ENCODE measurements at regions not wholly inside any gene's neighbourhood (a gene's known extent, or its start where the extent isn't known, plus 50 kb on each side); places are given as distances from the start of the nearest gene placed in this dataset.

DNA sequence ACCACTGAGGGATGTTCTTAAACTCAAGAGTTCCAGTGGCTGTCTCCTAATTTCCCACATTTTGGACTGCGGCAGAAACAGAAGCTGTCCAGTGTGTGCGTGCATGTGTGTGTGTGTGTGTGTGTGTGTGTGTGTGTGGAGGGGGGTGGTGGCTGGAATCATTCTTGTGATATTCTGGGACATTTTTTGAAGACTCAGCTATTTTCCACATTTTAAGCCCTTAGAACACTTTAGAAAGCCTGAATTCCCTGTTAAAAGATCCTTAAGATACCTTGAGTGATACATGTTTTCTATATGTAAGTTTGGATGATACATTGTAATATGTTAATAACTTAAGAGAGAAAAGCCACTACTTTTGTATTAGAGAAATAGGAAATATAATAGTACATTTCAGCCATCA, 636.4 kb downstream of the PLPP3 start (continued):
- TF ChIP-seq, protein P1, sequence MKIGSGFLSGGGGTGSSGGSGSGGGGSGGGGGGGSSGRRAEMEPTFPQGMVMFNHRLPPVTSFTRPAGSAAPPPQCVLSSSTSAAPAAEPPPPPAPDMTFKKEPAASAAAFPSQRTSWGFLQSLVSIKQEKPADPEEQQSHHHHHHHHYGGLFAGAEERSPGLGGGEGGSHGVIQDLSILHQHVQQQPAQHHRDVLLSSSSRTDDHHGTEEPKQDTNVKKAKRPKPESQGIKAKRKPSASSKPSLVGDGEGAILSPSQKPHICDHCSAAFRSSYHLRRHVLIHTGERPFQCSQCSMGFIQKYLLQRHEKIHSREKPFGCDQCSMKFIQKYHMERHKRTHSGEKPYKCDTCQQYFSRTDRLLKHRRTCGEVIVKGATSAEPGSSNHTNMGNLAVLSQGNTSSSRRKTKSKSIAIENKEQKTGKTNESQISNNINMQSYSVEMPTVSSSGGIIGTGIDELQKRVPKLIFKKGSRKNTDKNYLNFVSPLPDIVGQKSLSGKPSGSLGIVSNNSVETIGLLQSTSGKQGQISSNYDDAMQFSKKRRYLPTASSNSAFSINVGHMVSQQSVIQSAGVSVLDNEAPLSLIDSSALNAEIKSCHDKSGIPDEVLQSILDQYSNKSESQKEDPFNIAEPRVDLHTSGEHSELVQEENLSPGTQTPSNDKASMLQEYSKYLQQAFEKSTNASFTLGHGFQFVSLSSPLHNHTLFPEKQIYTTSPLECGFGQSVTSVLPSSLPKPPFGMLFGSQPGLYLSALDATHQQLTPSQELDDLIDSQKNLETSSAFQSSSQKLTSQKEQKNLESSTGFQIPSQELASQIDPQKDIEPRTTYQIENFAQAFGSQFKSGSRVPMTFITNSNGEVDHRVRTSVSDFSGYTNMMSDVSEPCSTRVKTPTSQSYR (CRISPR knock-in tag; IDR thresholded peaks at IDR 0.05), result no peak
- TF ChIP-seq SOX15 (CRISPR knock-in tag; IDR thresholded peaks at IDR 0.05) (no peak), ZNF219 (CRISPR knock-in tag; IDR thresholded peaks at IDR 0.05; ENCODE audit: borderline replicate concordance) (no peak)

DNA sequence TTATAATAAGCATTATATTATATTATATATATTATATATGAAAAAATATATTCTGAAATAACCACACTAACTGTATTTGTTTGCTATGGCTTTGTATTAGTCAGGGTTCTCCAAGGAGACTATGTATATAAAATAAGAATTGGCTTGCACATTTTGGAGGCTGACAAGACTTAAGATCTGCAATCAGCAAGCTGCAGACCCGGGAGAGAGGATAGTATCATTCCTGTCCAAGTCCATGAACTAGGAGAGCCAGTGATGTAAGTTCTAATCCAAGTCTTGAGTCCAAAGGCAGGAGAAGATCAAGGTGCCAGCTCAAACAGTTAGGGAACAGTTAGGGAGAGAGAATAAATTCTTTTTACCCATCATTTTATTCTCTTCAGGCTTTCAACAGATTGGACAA, 639.5 kb downstream of the PLPP3 start:
- H3K4me3 Mint-ChIP-seq, result no peak overlapping the region
- H3K27me3 Mint-ChIP-seq (ENCODE audit: low read depth), result peaks cover 1% of the 10 kb centered on the region; the same call in 1 of the 2 replicates
- ChIA-PET CTCF (no interaction called here), POLR2A (no interaction called here)
- peaks cover 13% of the 10 kb centered on the region for H3K9me3 Mint-ChIP-seq
- H3K4me1 Mint-ChIP-seq, result no peaks in the 10 kb centered on the region
- ATAC-seq (no peak), DNase-seq (ENCODE audit: low spot score) (no peak)
- H3K27ac Mint-ChIP-seq, result no peak overlapping the region
- H3K36me3 Mint-ChIP-seq, result peaks cover under 1% of the 10 kb centered on the region; the same call in 1 of the 2 replicates
- TF ChIP-seq JAZF1 (CRISPR knock-in tag; IDR thresholded peaks at IDR 0.05) (no peak), SP1 (CRISPR knock-in tag; conservative IDR thresholded peaks at IDR 0.05) (no peak), ZNF121 (CRISPR knock-in tag; IDR thresholded peaks at IDR 0.05) (no peak), TEAD4 (CRISPR knock-in tag; IDR thresholded peaks at IDR 0.05) (no peak), FOXJ3 (CRISPR knock-in tag; IDR thresholded peaks at IDR 0.05; ENCODE audit: borderline replicate concordance) (no peak), MYBL2 (CRISPR knock-in tag; IDR thresholded peaks at IDR 0.05) (no peak), NR2C2 (CRISPR knock-in tag; IDR thresholded peaks at IDR 0.05) (no peak), CBFB (CRISPR knock-in tag; IDR thresholded peaks at IDR 0.05; ENCODE audit: low read depth) (no peak), FOXP1 (CRISPR knock-in tag; IDR thresholded peaks at IDR 0.05; ENCODE audit: borderline replicate concordance) (no peak), GTF2I (CRISPR knock-in tag; conservative IDR thresholded peaks at IDR 0.05) (no peak)
- TF ChIP-seq, protein P2, sequence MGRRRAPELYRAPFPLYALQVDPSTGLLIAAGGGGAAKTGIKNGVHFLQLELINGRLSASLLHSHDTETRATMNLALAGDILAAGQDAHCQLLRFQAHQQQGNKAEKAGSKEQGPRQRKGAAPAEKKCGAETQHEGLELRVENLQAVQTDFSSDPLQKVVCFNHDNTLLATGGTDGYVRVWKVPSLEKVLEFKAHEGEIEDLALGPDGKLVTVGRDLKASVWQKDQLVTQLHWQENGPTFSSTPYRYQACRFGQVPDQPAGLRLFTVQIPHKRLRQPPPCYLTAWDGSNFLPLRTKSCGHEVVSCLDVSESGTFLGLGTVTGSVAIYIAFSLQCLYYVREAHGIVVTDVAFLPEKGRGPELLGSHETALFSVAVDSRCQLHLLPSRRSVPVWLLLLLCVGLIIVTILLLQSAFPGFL (CRISPR knock-in tag; IDR thresholded peaks at IDR 0.05; ENCODE audit: borderline replicate concordance), result no peak
- TF ChIP-seq, protein P3, sequence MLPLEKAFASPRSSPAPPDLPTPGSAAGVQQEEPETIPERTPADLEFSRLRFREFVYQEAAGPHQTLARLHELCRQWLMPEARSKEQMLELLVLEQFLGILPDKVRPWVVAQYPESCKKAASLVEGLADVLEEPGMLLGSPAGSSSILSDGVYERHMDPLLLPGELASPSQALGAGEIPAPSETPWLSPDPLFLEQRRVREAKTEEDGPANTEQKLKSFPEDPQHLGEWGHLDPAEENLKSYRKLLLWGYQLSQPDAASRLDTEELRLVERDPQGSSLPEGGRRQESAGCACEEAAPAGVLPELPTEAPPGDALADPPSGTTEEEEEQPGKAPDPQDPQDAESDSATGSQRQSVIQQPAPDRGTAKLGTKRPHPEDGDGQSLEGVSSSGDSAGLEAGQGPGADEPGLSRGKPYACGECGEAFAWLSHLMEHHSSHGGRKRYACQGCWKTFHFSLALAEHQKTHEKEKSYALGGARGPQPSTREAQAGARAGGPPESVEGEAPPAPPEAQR (CRISPR knock-in tag; IDR thresholded peaks at IDR 0.05), result no peak
- TF ChIP-seq, protein P4, sequence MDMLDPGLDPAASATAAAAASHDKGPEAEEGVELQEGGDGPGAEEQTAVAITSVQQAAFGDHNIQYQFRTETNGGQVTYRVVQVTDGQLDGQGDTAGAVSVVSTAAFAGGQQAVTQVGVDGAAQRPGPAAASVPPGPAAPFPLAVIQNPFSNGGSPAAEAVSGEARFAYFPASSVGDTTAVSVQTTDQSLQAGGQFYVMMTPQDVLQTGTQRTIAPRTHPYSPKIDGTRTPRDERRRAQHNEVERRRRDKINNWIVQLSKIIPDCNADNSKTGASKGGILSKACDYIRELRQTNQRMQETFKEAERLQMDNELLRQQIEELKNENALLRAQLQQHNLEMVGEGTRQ (CRISPR knock-in tag; IDR thresholded peaks at IDR 0.05), result no peak
- TF ChIP-seq, protein P5, sequence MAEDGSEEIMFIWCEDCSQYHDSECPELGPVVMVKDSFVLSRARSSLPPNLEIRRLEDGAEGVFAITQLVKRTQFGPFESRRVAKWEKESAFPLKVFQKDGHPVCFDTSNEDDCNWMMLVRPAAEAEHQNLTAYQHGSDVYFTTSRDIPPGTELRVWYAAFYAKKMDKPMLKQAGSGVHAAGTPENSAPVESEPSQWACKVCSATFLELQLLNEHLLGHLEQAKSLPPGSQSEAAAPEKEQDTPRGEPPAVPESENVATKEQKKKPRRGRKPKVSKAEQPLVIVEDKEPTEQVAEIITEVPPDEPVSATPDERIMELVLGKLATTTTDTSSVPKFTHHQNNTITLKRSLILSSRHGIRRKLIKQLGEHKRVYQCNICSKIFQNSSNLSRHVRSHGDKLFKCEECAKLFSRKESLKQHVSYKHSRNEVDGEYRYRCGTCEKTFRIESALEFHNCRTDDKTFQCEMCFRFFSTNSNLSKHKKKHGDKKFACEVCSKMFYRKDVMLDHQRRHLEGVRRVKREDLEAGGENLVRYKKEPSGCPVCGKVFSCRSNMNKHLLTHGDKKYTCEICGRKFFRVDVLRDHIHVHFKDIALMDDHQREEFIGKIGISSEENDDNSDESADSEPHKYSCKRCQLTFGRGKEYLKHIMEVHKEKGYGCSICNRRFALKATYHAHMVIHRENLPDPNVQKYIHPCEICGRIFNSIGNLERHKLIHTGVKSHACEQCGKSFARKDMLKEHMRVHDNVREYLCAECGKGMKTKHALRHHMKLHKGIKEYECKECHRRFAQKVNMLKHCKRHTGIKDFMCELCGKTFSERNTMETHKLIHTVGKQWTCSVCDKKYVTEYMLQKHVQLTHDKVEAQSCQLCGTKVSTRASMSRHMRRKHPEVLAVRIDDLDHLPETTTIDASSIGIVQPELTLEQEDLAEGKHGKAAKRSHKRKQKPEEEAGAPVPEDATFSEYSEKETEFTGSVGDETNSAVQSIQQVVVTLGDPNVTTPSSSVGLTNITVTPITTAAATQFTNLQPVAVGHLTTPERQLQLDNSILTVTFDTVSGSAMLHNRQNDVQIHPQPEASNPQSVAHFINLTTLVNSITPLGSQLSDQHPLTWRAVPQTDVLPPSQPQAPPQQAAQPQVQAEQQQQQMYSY (CRISPR knock-in tag; IDR thresholded peaks at IDR 0.05), result no peak
- TF ChIP-seq, protein P6, sequence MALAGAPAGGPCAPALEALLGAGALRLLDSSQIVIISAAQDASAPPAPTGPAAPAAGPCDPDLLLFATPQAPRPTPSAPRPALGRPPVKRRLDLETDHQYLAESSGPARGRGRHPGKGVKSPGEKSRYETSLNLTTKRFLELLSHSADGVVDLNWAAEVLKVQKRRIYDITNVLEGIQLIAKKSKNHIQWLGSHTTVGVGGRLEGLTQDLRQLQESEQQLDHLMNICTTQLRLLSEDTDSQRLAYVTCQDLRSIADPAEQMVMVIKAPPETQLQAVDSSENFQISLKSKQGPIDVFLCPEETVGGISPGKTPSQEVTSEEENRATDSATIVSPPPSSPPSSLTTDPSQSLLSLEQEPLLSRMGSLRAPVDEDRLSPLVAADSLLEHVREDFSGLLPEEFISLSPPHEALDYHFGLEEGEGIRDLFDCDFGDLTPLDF (CRISPR knock-in tag; IDR thresholded peaks at IDR 0.05), result no peak
